GM12878 (cell line): ENCODE measurements at regions not wholly inside any gene's neighbourhood (a gene's known extent, or its start where the extent isn't known, plus 50 kb on each side); places are given as distances from the start of the nearest gene placed in this dataset.

Experiments
- MXI1 ChIP-seq: fragments of 150-350 bp; IDR thresholded peaks from 2 replicates; pipeline ENCODE4 v1.6.1; 2011; ENCODE audit warnings: low read depth, mild to moderate bottlenecking, inconsistent platforms, low read length, improper control_type of control experiment
- NFYB ChIP-seq: IDR thresholded peaks from 2 replicates; pipeline ENCODE4 v1.6.1; 2011; ENCODE audit warnings: low read depth, mild to moderate bottlenecking, low read length, improper control_type of control experiment, moderate library complexity; ENCODE audit not compliant: insufficient read depth
- POLR2AphosphoS5 ChIP-seq: IDR thresholded peaks from 2 replicates; pipeline ENCODE4 v1.6.1; 2011; ENCODE audit warnings: mild to moderate bottlenecking, low read length, inconsistent platforms
- TARDBP ChIP-seq: IDR thresholded peaks from 2 replicates; pipeline ENCODE4 v1.6.1; 2016; ENCODE audit warnings: borderline replicate concordance
- USF2 ChIP-seq: IDR thresholded peaks from 2 replicates; pipeline ENCODE4 v1.6.1; 2011; ENCODE audit warnings: low read depth, low read length, improper control_type of control experiment, borderline replicate concordance
- TF ChIP-seq, protein P1 (sequence below), 3 experiments: IDR thresholded peaks in 2 of 3; conservative IDR thresholded peaks in 1 of 3; 2 replicates each; pipeline ENCODE4 v1.5.1; 2011; ENCODE audit warnings: low read depth in 3 of 3, low read length in 3 of 3, mild to moderate bottlenecking in 3 of 3, control low read depth in 2 of 3, moderate library complexity in 2 of 3, inconsistent platforms in 1 of 3, mixed read lengths in 1 of 3; ENCODE audit not compliant: control insufficient read depth in 2 of 3, insufficient read depth in 1 of 3; ENCODE audit errors: extremely low read depth in 1 of 3

- TF ChIP-seq, protein P1, sequence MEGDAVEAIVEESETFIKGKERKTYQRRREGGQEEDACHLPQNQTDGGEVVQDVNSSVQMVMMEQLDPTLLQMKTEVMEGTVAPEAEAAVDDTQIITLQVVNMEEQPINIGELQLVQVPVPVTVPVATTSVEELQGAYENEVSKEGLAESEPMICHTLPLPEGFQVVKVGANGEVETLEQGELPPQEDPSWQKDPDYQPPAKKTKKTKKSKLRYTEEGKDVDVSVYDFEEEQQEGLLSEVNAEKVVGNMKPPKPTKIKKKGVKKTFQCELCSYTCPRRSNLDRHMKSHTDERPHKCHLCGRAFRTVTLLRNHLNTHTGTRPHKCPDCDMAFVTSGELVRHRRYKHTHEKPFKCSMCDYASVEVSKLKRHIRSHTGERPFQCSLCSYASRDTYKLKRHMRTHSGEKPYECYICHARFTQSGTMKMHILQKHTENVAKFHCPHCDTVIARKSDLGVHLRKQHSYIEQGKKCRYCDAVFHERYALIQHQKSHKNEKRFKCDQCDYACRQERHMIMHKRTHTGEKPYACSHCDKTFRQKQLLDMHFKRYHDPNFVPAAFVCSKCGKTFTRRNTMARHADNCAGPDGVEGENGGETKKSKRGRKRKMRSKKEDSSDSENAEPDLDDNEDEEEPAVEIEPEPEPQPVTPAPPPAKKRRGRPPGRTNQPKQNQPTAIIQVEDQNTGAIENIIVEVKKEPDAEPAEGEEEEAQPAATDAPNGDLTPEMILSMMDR (IDR thresholded peaks at IDR 0.05 in 2 of 3, conservative IDR thresholded peaks at IDR 0.05 in 1 of 3; ENCODE audit: control insufficient read depth in 2 of 3, extremely low read depth in 1 of 3, insufficient read depth in 1 of 3, low read depth in 3 of 3, low read length in 3 of 3) = no peak
- TF ChIP-seq POLR2AphosphoS5 (no peak), TARDBP (no peak), MXI1 (no peak), USF2 (no peak), NFYB (no peak)
These were observed 101.4 kb upstream of the RAB6C start for GRCh38 chr2:129877795-129878775.
